OCI-LY3 (cell line): ENCODE measurements at regions not wholly inside any gene's neighbourhood (a gene's known extent, or its start where the extent isn't known, plus 50 kb on each side); places are given as distances from the start of the nearest gene placed in this dataset.

Experiments used
- CTCF ChIP-seq: fragments of 200-600, 300-600 bp; sonication (generic); IDR thresholded peaks from 2 replicates; pipeline ENCODE4 v1.5.1; 2014; ENCODE audit warnings: antibody characterized with exemption, low read length, low read depth
- EZH2phosphoT487 ChIP-seq: fragments of 200-600 bp; shearing (Covaris generic); IDR thresholded peaks from 2 replicates; pipeline ENCODE4 v1.6.1; 2018; ENCODE audit warnings: antibody characterized with exemption, mixed run types, low read depth

- no peak for TF ChIP-seq CTCF
- TF ChIP-seq EZH2phosphoT487: no peak
Observed at GRCh38 chr9:91017245-91017644, 215.6 kb downstream of the SYK start.
